ENCODE measurements at regions not wholly inside any gene's neighbourhood (a gene's known extent, or its start where the extent isn't known, plus 50 kb on each side); places are given as distances from the start of the nearest gene placed in this dataset.

DNA sequence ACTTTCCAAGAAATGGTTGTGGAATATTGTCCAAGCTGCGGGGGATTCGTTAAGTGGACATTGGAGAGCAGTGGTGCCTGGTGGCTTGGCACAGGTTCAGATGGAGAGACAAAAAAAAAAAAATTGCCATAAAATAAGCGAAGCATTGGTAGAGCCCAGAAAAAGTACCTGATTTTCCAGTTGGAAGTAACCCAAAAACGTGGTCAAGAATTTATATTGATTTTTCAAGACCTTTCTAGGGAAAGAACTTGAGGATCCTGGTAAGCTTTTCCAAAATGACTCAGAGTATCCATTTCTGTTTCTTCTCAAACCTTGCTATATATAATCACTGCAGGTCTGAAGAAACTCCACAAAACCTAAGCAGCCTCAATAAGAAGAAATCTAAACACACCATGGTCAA lies 94.6 kb downstream of the ING1 start:
- TF ChIP-seq CTCF (IDR thresholded peaks at IDR 0.05) (no peak), POLR2A (IDR thresholded peaks at IDR 0.05) (no peak), EP300 (IDR thresholded peaks at IDR 0.05) (no peak)

Data from tibial nerve (tissue), 4 donors.